RWPE1 (cell line): ENCODE measurements at regions not wholly inside any gene's neighbourhood (a gene's known extent, or its start where the extent isn't known, plus 50 kb on each side); places are given as distances from the start of the nearest gene placed in this dataset.

ENCODE experiments used
- CTCF ChIA-PET: fragments of 350-600 bp; sonication (Branson Sonifier 250); formaldehyde crosslinking; extraction: SDS; loops from one replicate; lab custom pipeline; 2021; lab: Yijun Ruan, JAX
- POLR2A ChIA-PET: fragments of 400-600 bp; formaldehyde crosslinking; extraction: SDS; loops from one replicate; lab custom pipeline; 2020; ENCODE audit warnings: antibody characterized with exemption; ENCODE audit not compliant: low non-redundant PET; lab: Yijun Ruan, JAX
- DNase-seq: peaks from one replicate; pipeline ENCODE4 v3.0.0; 2012; ENCODE audit warnings: low spot score
- H3K27ac ChIP-seq: fragments of 450-650 bp; 2 replicates; pipeline ENCODE4 v1.5.1; 2017
- CTCF ChIP-seq: fragments of 450-650 bp; conservative IDR thresholded peaks from 2 replicates; pipeline ENCODE4 v1.5.1; 2017; ENCODE audit warnings: low read depth, mild to moderate bottlenecking

DNA sequence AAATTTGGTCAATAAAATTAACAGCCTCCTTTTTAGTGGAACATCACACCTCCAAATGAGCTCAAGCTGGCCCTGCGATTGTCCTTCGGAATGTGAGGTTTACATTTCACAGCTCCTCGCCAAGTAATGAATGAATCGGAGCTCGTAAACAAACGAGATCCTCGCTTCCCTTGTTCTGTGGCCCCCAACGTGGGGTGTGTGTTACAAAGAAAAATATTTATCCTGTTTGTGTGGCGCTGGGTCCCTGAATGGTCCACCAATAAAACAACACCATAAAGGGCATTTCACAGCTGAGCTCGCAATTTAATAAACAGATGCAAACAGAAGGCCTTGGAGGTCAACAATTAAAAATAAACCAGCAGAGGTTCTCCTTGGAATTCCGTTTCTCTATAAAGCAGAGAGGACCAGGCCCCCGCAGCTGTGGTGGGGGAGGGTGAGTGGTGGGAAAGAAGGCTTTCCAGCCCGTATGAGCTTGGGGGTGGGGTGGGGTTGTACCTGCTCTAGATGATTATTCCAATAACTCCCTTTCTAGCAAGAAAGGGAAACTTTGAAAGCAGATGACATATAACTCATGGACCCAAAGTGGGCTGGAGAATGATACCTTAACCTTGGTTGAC, 393.9 kb upstream of the SALL1 start:
- POLR2A ChIA-PET = no interaction called here
- DNase-seq = no peak
- H3K27ac ChIP-seq = no peak overlapping the region
- CTCF ChIA-PET = interaction anchor here (0.8 kb wide), 1 partner anchor 20 kb away, joined by 3 read pairs; no protein-coding TSS in a partner anchor
- TF ChIP-seq CTCF = no peak

DNA sequence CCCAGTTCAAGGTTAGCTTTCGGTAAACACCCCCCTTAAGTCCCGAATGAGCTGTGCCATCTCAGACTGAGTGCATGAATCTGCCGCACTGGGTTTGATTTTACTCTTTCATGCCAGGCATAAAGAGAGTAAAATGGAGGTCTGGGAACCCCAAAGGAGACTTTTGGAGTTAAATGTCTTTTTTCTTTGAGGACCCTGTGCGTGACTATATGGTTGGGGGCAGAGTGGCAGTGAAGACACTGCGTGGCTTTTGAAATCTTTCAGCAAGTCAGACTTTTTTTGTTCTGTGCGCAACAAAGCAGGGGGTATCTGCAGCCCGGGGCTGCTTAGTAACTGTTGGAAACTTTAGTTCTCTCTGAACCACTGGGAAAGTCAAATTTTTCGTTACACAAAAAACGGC, 392.9 kb upstream of the SALL1 start:
- CTCF ChIA-PET = no interaction called here
- H3K27ac ChIP-seq = no peak overlapping the region
- POLR2A ChIA-PET = no interaction called here
- DNase-seq = no peak
- TF ChIP-seq CTCF = no peak

DNA sequence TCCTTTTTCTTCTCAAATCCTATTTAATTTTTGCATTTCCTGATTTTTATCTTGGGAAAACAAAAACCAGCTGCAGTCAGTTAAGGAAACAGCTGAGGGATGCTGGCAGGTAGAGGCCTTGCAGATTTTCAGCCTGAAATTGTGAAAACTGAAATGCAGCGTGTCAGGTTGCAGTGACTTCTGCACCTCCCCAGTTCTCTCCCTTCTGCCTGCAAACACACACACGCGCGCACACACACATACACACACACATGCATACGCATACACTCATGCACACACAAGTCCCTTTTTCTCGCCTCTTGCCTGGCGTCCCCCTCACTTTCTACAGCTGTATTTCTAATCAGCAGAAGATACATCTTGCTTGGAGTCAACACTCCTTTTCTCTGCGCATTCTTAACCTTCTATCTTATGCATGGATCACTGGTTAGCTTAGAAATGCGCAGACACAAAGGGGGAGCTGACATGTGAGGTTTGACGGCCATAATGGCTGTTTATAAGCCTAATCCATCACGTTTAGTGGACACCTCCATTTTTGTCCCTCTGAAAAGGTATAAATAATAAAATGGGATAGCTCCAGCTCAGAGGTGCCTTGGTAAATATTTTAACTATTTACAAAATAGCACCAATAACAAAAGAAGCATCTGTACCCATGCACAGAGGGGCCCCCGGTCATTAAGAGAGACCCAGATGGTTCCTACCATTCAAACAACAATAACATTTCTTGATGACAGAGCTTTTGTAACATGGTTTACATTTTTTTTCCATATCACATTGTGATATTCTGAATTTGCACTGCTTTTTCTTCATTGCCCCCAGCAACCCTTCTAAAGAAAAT, 392.1 kb upstream of the SALL1 start:
- ChIA-PET CTCF (no interaction called here), POLR2A (no interaction called here)

GRCh38 chr16:51540259-51540658, 389.2 kb upstream of the SALL1 start:
- CTCF ChIA-PET = no interaction called here
- DNase-seq = peak; percentile 27
- POLR2A ChIA-PET = no interaction called here
- no peak overlapping the region; the same call in 1 of the 2 replicates for H3K27ac ChIP-seq
- no peak for TF ChIP-seq CTCF

More for the DNA sequence above, 392.1 kb upstream of the SALL1 start:
- no peak overlapping the region for H3K27ac ChIP-seq
- no peak for DNase-seq
- TF ChIP-seq CTCF = no peak

- H3K27ac ChIP-seq = peak overlapping the region; percentile 82
- peak; percentile 86 for DNase-seq
- POLR2A ChIA-PET = no interaction called here
- no peak for TF ChIP-seq CTCF
- CTCF ChIA-PET = interaction anchor here (0.6 kb wide), 2 partner anchors 692 to 727 kb away, joined by 3 read pairs; no protein-coding TSS in a partner anchor
Measured at GRCh38 chr16:51538707-51539498, 387.8 kb upstream of the SALL1 start.

GRCh38 chr16:51535591-51535990, 384.5 kb upstream of the SALL1 start:
- CTCF ChIA-PET = no interaction called here
- no peak for TF ChIP-seq CTCF
- no peak overlapping the region for H3K27ac ChIP-seq
- DNase-seq = no peak
- POLR2A ChIA-PET = no interaction called here
